Left ventricle myocardium superior (tissue), 1 donor: ENCODE measurements at regions not wholly inside any gene's neighbourhood (a gene's known extent, or its start where the extent isn't known, plus 50 kb on each side); places are given as distances from the start of the nearest gene placed in this dataset.

ENCODE experiments used
- ATAC-seq: fragments of 200-7000 bp; cut with Tn5 transposase; one replicate; pipeline ENCODE4 v1.9.1; 2020; ENCODE audit warnings: mild to moderate bottlenecking, moderate library complexity
- DNase-seq: peaks from one replicate; pipeline ENCODE4 v3.0.0-alpha.2; 2020
- intact Hi-C: fragments of 100-400 bp; cut with micrococcal nuclease; formaldehyde crosslinking; loops from one replicate; pipeline ENCODE4 v1.11.0; 2022
- donor health status: DM: no; HTN: yes; CAD: no; lungs with severe emphysema.

GRCh38 chr6:137740091-137740755 lies 126.8 kb upstream of the TNFAIP3 start:
- ATAC-seq (peak; percentile 79), DNase-seq (no peak)
- intact Hi-C loops = no loop called here

GRCh38 chr6:137740967-137741761 lies 125.9 kb upstream of the TNFAIP3 start:
- DNase-seq = no peak
- intact Hi-C loops = no loop called here
- no peak for ATAC-seq

GRCh38 chr6:137743493-137743892 lies 123.6 kb upstream of the TNFAIP3 start:
- ATAC-seq (no peak), DNase-seq (no peak)
- intact Hi-C loops = no loop called here

- intact Hi-C loops = no loop called here
- DNase-seq (no peak), ATAC-seq (no peak)
These were observed 122.2 kb upstream of the TNFAIP3 start for GRCh38 chr6:137744877-137745276.

- ATAC-seq = no peak
These were observed 121.7 kb upstream of the TNFAIP3 start for GRCh38 chr6:137745321-137745720.

GRCh38 chr6:137746264-137746663 lies 120.8 kb upstream of the TNFAIP3 start:
- ATAC-seq (no peak), DNase-seq (no peak)
- intact Hi-C loops = no loop called here

More at GRCh38 chr6:137745321-137745720, 121.7 kb upstream of the TNFAIP3 start:
- intact Hi-C loops = no loop called here
- DNase-seq = no peak

GRCh38 chr6:137749696-137750211 lies 117.3 kb upstream of the TNFAIP3 start:
- DNase-seq (no peak), ATAC-seq (no peak)
- intact Hi-C loops = no loop called here

GRCh38 chr6:137750297-137750696 lies 116.8 kb upstream of the TNFAIP3 start:
- DNase-seq (no peak), ATAC-seq (no peak)
- intact Hi-C loops = no loop called here

GRCh38 chr6:137751768-137752560 lies 115.1 kb upstream of the TNFAIP3 start:
- ATAC-seq (no peak), DNase-seq (no peak)
- intact Hi-C loops = no loop called here

- intact Hi-C loops = no loop called here
- no peak for ATAC-seq
- DNase-seq = no peak
These were observed 112.7 kb upstream of the TNFAIP3 start for GRCh38 chr6:137754366-137754765.

- ATAC-seq (no peak), DNase-seq (no peak)
- intact Hi-C loops = no loop called here
These were observed 112.2 kb upstream of the TNFAIP3 start for GRCh38 chr6:137754866-137755265.

GRCh38 chr6:137755284-137755683 lies 111.8 kb upstream of the TNFAIP3 start:
- ATAC-seq = no peak
- intact Hi-C loops = no loop called here

GRCh38 chr6:137756788-137757187 lies 110.3 kb upstream of the TNFAIP3 start:
- no peak for DNase-seq
- no peak for ATAC-seq
- intact Hi-C loops = no loop called here

More at GRCh38 chr6:137755284-137755683, 111.8 kb upstream of the TNFAIP3 start:
- DNase-seq = no peak

- no peak for ATAC-seq
- no peak for DNase-seq
- intact Hi-C loops = no loop called here
These were observed 108.4 kb upstream of the TNFAIP3 start for GRCh38 chr6:137758661-137759060.

- intact Hi-C loops = no loop called here
- ATAC-seq (no peak), DNase-seq (no peak)
These were observed 107.4 kb upstream of the TNFAIP3 start for GRCh38 chr6:137759624-137760023.

- no peak for DNase-seq
- intact Hi-C loops = no loop called here
- ATAC-seq = no peak
These were observed 106.0 kb upstream of the TNFAIP3 start for GRCh38 chr6:137761072-137761471.

- ATAC-seq (no peak), DNase-seq (no peak)
- intact Hi-C loops = no loop called here
These were observed 105.6 kb upstream of the TNFAIP3 start for GRCh38 chr6:137761487-137761886.

- no peak for DNase-seq
- intact Hi-C loops = no loop called here
- no peak for ATAC-seq
These were observed 104.6 kb upstream of the TNFAIP3 start for GRCh38 chr6:137762168-137763090.

- intact Hi-C loops = no loop called here
- ATAC-seq = no peak
- DNase-seq = no peak
These were observed 103.6 kb upstream of the TNFAIP3 start for GRCh38 chr6:137763436-137763835.
